ENCODE measurements at regions not wholly inside any gene's neighbourhood (a gene's known extent, or its start where the extent isn't known, plus 50 kb on each side); places are given as distances from the start of the nearest gene placed in this dataset.

DNA sequence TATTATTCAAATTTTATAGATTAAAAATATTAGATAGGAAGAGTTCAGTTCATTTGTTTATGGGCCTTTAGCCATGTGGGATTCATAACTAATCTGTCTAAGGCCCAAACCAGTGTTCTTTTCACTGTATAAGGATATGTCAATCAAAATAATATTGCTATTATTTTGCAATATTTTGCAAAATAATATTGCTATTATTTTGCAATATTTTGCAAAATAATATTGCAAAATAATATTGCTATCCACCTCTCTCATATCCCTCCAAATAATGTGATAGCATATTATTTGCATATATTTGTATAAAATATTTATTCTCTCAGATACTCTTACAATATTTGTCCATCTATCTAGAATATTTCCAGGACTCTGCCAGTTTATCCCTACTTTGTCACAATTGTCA, 595.3 kb upstream of the PTCHD4 start:
- TF ChIP-seq, protein P1, sequence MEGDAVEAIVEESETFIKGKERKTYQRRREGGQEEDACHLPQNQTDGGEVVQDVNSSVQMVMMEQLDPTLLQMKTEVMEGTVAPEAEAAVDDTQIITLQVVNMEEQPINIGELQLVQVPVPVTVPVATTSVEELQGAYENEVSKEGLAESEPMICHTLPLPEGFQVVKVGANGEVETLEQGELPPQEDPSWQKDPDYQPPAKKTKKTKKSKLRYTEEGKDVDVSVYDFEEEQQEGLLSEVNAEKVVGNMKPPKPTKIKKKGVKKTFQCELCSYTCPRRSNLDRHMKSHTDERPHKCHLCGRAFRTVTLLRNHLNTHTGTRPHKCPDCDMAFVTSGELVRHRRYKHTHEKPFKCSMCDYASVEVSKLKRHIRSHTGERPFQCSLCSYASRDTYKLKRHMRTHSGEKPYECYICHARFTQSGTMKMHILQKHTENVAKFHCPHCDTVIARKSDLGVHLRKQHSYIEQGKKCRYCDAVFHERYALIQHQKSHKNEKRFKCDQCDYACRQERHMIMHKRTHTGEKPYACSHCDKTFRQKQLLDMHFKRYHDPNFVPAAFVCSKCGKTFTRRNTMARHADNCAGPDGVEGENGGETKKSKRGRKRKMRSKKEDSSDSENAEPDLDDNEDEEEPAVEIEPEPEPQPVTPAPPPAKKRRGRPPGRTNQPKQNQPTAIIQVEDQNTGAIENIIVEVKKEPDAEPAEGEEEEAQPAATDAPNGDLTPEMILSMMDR (IDR thresholded peaks at IDR 0.05; ENCODE audit: low read depth, low read length), result no peak
- no peaks in the 10 kb centered on the region for H3K27me3 ChIP-seq (ENCODE audit: control insufficient read depth, insufficient read depth, low read length)
- CTCF ChIA-PET, result no interaction called here
- no peak overlapping the region for H3K27ac ChIP-seq (ENCODE audit: low read depth, low read length)
- H3K4me3 ChIP-seq (ENCODE audit: low read depth, low read length), result no peak overlapping the region
- DNase-seq (ENCODE audit: low read depth, low spot score), result no peak
- H3K9me3 ChIP-seq (ENCODE audit: control insufficient read depth, insufficient read depth, low read length), result no peaks in the 10 kb centered on the region; the same call in 1 of the 2 replicates
- POLR2A ChIA-PET, result no interaction called here

DNA sequence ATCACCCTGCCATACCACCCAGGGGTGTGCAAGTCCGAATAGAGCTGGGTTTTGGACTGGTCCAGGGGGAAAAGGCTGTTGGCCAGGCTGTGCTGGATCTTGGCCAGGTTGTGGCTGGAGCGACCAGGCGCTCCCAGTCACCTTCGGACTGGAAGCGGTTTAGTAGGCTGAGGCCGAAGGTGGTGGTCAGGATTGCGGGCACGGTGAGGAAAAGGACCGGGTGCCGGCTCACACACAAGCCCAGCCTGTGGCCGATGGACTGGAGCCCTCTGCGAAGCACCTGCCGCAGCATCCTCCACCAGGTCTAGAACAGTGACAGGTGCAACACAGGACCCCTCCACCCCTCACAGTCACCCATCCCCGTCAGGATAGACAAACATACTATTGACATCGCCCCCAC, 590.6 kb upstream of the PTCHD4 start:
- no peak overlapping the region for H3K27ac ChIP-seq (ENCODE audit: low read depth, low read length)
- POLR2A ChIA-PET, result no interaction called here
- no peaks in the 10 kb centered on the region; the same call in 1 of the 2 replicates for H3K9me3 ChIP-seq (ENCODE audit: control insufficient read depth, insufficient read depth, low read length)
- TF ChIP-seq, protein P1 (IDR thresholded peaks at IDR 0.05; ENCODE audit: low read depth, low read length), result no peak
- DNase-seq (ENCODE audit: low read depth, low spot score), result no peak
- no peak overlapping the region for H3K4me3 ChIP-seq (ENCODE audit: low read depth, low read length)
- CTCF ChIA-PET, result no interaction called here
- no peaks in the 10 kb centered on the region for H3K27me3 ChIP-seq (ENCODE audit: control insufficient read depth, insufficient read depth, low read length)

DNA sequence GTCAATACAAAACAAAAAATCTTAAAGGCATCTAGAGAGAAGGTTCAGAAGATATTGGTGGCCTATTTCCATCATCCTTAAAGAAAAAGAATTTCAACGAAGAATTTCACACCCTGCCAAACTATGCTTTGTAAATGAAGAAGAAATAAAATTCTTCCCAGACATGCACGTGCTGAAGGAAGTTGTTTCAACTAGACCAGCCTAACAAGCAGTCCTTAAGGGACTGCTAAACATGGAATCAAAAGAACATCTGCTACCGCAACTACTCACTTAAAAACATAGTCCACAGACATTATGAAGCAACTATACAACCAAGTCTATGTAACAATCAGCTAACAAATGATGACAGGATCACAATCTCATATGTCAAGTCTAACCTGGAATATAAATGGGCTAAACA, 584.9 kb upstream of the PTCHD4 start:
- Histone ChIP-seq H3K27me3 (ENCODE audit: control insufficient read depth, insufficient read depth, low read length) (no peaks in the 10 kb centered on the region), H3K9me3 (ENCODE audit: control insufficient read depth, insufficient read depth, low read length) (no peaks in the 10 kb centered on the region), H3K27ac (ENCODE audit: low read depth, low read length) (no peak overlapping the region), H3K4me3 (ENCODE audit: low read depth, low read length) (no peak overlapping the region)
- TF ChIP-seq, protein P1 (IDR thresholded peaks at IDR 0.05; ENCODE audit: low read depth, low read length), result no peak
- CTCF ChIA-PET, result no interaction called here
- POLR2A ChIA-PET, result no interaction called here
- no peak for DNase-seq (ENCODE audit: low read depth, low spot score)

DNA sequence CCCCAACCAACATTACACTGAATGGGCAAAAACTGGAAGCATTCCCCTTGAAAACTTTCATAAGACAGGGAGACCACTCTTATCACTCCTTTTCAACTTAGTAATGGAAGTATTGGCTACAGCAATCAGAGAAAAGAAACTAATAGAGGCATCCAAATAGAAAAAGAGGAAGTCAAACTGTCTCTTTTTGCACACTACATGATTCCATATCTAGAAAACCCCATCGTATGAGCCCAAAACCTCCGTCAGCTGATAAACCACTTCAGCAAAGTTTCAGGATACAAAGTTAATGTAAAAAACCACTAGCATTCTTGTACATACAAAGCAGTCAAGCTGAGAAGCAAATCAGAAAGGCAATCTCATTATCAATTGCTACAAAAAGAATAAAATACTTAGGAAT, 580.4 kb upstream of the PTCHD4 start:
- ChIA-PET POLR2A (no interaction called here), CTCF (no interaction called here)
- Histone ChIP-seq H3K27ac (ENCODE audit: low read depth, low read length) (no peak overlapping the region), H3K27me3 (ENCODE audit: control insufficient read depth, insufficient read depth, low read length) (no peaks in the 10 kb centered on the region), H3K4me3 (ENCODE audit: low read depth, low read length) (no peak overlapping the region), H3K9me3 (ENCODE audit: control insufficient read depth, insufficient read depth, low read length) (peaks cover 5% of the 10 kb centered on the region; the same call in 1 of the 2 replicates)
- TF ChIP-seq, protein P1 (IDR thresholded peaks at IDR 0.05; ENCODE audit: low read depth, low read length), result no peak
- DNase-seq (ENCODE audit: low read depth, low spot score), result no peak

DNA sequence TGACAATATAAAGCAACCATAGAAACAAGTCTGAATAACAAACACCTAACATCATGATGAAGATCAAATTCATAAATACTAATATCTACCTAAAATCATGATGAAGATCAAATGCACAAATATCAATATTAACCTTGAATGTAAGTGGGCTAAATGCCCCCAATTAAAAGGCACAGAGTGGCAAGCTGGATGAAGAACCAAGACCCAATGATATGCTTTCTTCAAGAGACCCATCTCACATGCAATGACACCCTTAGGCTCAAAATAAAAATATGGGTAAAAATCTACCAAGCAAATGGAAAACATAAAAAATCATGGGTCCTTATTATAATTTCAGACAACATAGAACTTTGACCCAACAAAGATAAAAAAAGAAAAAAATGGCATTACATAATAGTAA, 578.5 kb upstream of the PTCHD4 start:
- TF ChIP-seq, protein P1 (IDR thresholded peaks at IDR 0.05; ENCODE audit: low read depth, low read length), result no peak
- Histone ChIP-seq H3K9me3 (ENCODE audit: control insufficient read depth, insufficient read depth, low read length) (peaks cover 5% of the 10 kb centered on the region; the same call in 1 of the 2 replicates), H3K27me3 (ENCODE audit: control insufficient read depth, insufficient read depth, low read length) (no peaks in the 10 kb centered on the region), H3K27ac (ENCODE audit: low read depth, low read length) (no peak overlapping the region), H3K4me3 (ENCODE audit: low read depth, low read length) (no peak overlapping the region)
- POLR2A ChIA-PET, result no interaction called here
- no peak for DNase-seq (ENCODE audit: low read depth, low spot score)
- CTCF ChIA-PET, result no interaction called here
